Small intestine (tissue), 7 donors: ENCODE measurements at regions not wholly inside any gene's neighbourhood (a gene's known extent, or its start where the extent isn't known, plus 50 kb on each side); places are given as distances from the start of the nearest gene placed in this dataset.
"Not testable (repeated sequence)": the region's sequence is repeated elsewhere in the genome, so short reads cannot be mapped to it uniquely, and the experiment has no call there.

Experiments used
- DNase-seq, 2 donors: peaks; one replicate each; pipeline versions ENCODE4 v3.0.0 to v3.0.0-alpha.2; 2013
- FAIRE-seq: peaks from 2 replicates; lab custom pipeline; 2012; peaks lifted over from hg19 to GRCh38; lab: Jason Lieb, UNC
- H3K27ac ChIP-seq, 3 donors: one replicate each; pipeline ENCODE4 v1.5.1; 2013; ENCODE audit warnings: low read length in 2 of 3, mild to moderate bottlenecking in 2 of 3, control low read depth in 1 of 3, inconsistent platforms in 1 of 3, low read depth in 1 of 3, moderate library complexity in 1 of 3
- H3K27me3 ChIP-seq, 3 donors: one replicate each; pipeline ENCODE4 v1.6.1; 2013; ENCODE audit warnings: low read length in 3 of 3, inconsistent platforms in 1 of 3; ENCODE audit not compliant: control insufficient read depth in 3 of 3, insufficient read depth in 3 of 3
- H3K36me3 ChIP-seq, 3 donors: one replicate each; pipeline ENCODE4 v1.6.1; 2013; ENCODE audit warnings: low read length in 3 of 3, inconsistent platforms in 1 of 3, low read depth in 1 of 3, mild to moderate bottlenecking in 1 of 3, moderate library complexity in 1 of 3; ENCODE audit not compliant: control insufficient read depth in 3 of 3, insufficient read depth in 2 of 3
- H3K4me1 ChIP-seq, 3 donors: one replicate each; pipeline ENCODE4 v1.6.1; 2013; ENCODE audit warnings: low read length in 2 of 3, inconsistent platforms in 1 of 3, low read depth in 1 of 3, mild to moderate bottlenecking in 1 of 3, moderate library complexity in 1 of 3; ENCODE audit not compliant: control insufficient read depth in 3 of 3, insufficient read depth in 2 of 3
- H3K4me3 ChIP-seq, 3 donors: one replicate each; pipeline ENCODE4 v1.5.1; 2013; ENCODE audit warnings: low read length in 3 of 3, control low read depth in 1 of 3, inconsistent platforms in 1 of 3, low read depth in 1 of 3, mild to moderate bottlenecking in 1 of 3, moderate library complexity in 1 of 3
- H3K9me3 ChIP-seq, 2 donors: one replicate each; pipeline ENCODE4 v1.6.1; 2013; ENCODE audit warnings: low read depth in 1 of 2, low read length in 1 of 2; ENCODE audit not compliant: control insufficient read depth in 2 of 2, insufficient read depth in 1 of 2
- WGBS, 3 donors: extraction: QIAGEN DNeasy Blood & Tissue Kit; methylation state at CpG; one replicate each; pipeline ENCODE4 v1.1.7; 2013; 5-methylcytosine and 5-hydroxymethylcytosine counted together
- donor health status: healthy with polysubstance abuse.
- donor health status: control.
- donor health status: control.
- donor health status: Bipolar disorder and iron deficiency.
- donor health status: healthy.

DNA sequence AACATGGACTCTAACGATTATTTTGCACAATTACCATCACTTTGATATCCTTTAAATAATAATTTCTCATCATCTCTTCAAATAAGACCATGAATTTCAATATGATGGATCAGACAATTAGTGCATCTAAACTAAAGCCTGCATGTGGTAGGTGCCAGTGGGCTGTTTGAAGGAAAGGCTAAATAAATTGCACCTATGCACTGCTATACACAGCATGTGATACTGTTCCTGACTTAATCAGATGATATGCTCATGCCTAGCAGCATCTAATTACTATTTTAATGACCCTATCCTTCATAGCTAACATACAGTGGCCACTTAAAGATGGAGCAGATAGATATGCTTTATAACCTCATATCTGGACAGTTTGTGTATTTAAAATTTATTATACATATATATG lies 731.6 kb upstream of the MANEA start:
- no peak overlapping the region for H3K4me3 ChIP-seq
- DNase-seq (no peak), FAIRE-seq (no peak)
- H3K36me3 ChIP-seq = no peaks in the 10 kb centered on the region
- no peak overlapping the region for H3K27ac ChIP-seq
- 59 to 71% (median 64%) methylated on average over 1 of the region's 1 CpG for WGBS, 3 donors
- H3K27me3 ChIP-seq = no peaks in the 10 kb centered on the region
- H3K4me1 ChIP-seq = no peaks in the 10 kb centered on the region
- H3K9me3 ChIP-seq = no peaks in the 10 kb centered on the region

DNA sequence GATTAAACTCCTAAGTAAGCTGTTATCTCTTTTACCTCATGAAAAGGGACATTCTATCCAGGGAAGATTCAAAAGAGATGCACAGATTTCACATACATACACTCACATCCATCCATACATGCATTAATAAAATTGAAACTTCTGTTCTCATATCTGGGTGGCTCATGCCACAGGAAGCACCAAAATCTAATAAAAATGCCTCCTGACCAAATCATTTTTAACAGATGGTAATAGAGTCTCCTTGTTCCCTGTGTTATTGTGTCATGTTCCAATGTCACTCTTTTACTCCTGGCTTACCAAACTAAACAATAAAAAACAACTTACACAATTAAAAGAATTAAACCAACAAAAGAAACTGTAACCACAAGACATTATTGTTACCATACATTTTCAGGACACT lies 742.1 kb upstream of the MANEA start:
- Histone ChIP-seq H3K4me1 (no peaks in the 10 kb centered on the region), H3K4me3 (no peak overlapping the region), H3K27ac (no peak overlapping the region), H3K9me3 (no peaks in the 10 kb centered on the region), H3K36me3 (no peaks in the 10 kb centered on the region), H3K27me3 (no peaks in the 10 kb centered on the region)
- DNase-seq (no peak), FAIRE-seq (no peak)

DNA sequence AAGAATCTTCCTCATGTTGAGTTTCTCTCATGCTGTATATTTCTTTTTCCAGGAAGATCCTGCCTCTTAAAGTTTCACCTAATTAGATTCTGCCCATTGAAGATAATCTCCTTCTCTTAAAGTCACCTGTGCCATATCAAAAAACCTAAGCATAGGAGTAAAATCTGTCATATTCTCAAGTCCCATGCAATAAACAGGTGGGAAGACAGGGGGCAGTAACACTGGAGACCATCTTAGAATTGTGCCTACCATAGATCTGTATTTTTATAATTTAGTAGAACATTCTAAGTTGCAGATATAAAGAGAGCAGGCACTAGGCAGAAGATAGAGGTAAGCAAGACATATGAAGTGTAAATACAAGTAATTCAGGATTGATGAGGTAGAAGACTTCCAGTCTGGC lies 763.5 kb upstream of the MANEA start:
- FAIRE-seq = no peak
- Histone ChIP-seq H3K27me3 (no peaks in the 10 kb centered on the region), H3K27ac (no peak overlapping the region), H3K4me1 (no peaks in the 10 kb centered on the region), H3K4me3 (no peak overlapping the region), H3K36me3 (no peaks in the 10 kb centered on the region), H3K9me3 (no peaks in the 10 kb centered on the region)
- no peak for DNase-seq

DNA sequence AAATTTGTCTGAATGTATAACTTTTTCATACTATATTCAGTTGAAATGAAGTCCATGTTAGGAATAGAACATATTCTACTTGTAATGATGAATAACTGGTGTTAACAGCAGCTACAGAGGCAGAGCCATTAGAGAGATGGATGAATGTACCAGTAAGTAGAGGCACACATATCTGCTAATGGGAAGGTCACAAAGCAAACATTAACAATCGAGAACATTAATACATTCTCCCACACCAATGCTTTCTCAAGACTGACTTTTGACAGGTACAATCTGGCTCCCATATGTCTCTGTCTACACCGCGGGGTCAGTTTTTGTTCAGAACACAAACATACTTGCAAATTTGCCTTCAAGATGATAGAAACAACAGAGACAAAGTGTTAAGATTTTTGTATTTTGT lies 776.0 kb upstream of the MANEA start:
- Histone ChIP-seq H3K4me3 (no peak overlapping the region), H3K4me1 (no peaks in the 10 kb centered on the region), H3K27me3 (no peaks in the 10 kb centered on the region), H3K36me3 (no peaks in the 10 kb centered on the region), H3K27ac (no peak overlapping the region), H3K9me3 (no peaks in the 10 kb centered on the region)
- FAIRE-seq = no peak
- 61 to 89% (median 83%) methylated on average over 3 of the region's 3 CpGs for WGBS, 3 donors
- DNase-seq = no peak

DNA sequence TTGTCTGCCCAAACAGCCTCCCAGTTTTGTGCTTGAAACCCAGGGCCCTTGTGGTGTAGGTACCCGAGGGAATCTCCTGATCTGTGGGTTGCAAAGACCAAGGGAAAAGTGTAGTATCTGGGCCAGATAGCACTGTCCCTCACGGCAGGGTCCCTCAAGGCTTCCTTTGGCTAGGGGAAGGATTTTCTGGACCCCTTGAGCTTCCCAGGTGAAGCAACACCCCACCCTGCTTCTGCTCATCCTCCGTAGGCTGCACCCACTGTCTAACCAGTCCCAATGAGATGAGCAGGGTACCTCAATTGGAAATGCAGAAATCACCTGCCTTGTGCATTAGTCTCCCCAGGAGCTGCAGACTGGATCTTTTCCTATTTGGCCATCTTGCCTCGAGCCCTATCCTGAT lies 791.8 kb upstream of the MANEA start:
- Histone ChIP-seq H3K27ac (peak overlapping the region in 1 of 3 donors; percentile 28), H3K9me3 (peaks cover 0 to 4% of the 10 kb centered on the region in 2 donors), H3K4me3 (no peak overlapping the region), H3K4me1 (peaks cover 0 to 10% (median 0%) of the 10 kb centered on the region in 3 donors), H3K36me3 (no peaks in the 10 kb centered on the region), H3K27me3 (no peaks in the 10 kb centered on the region)
- WGBS, 3 donors = 73 to 80% (median 76%) methylated on average over 4 of the region's 4 CpGs
- FAIRE-seq = no peak
- DNase-seq = no peak

DNA sequence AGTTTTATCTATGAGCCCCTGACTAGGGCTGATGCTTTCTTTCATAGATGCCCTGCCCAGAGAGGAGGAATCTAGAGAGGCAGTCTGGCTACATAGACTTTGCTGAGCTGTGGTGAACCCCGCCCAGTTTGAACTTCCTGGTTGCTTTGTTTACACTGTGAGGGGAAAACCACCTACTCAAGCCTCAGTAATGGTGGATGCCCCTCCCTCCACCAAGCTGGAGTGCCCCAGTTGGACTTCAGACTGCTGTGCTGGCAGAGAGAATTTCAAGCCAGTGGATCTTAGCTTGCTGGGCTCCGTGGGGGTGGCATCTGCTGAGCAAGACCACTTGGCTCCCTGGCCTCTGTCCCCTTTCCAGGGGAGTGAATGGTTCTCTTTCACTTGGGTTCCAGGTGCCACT lies 792.3 kb upstream of the MANEA start:
- not testable (repeated sequence) for H3K4me3 ChIP-seq, H3K9me3 ChIP-seq, FAIRE-seq, H3K4me1 ChIP-seq, H3K27me3 ChIP-seq, H3K36me3 ChIP-seq
- WGBS, 3 donors = 29 to 48% (median 34%) methylated on average over 2 of the region's 2 CpGs
- peak; percentile 37 to 75 for DNase-seq
- H3K27ac ChIP-seq = peak overlapping the region in 1 of 3 donors; percentile 28

DNA sequence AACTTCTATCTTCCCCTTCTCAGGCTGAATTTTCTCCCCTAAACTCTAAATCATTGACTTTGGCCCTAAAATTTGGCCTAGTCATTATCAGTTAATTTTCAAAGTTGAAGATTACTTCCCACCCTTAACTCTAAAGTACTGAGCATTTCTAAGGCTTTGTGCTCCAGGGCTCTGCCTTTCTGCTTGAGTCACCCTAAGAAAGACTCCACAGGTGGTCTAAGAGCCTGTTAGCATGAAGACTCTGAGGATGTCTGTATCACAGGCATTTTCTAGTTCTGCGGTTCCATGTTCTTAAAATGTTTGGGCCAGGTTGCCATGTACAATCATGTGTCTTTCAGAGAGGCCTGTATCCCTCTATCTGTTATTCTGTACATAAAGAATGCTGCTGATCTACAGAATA lies 808.1 kb upstream of the MANEA start:
- no peaks in the 10 kb centered on the region for H3K27me3 ChIP-seq
- WGBS, 3 donors = 85 to 96% (median 95%) methylated on average over 1 of the region's 1 CpG
- no peak overlapping the region for H3K27ac ChIP-seq
- no peaks in the 10 kb centered on the region for H3K9me3 ChIP-seq
- H3K4me1 ChIP-seq = no peaks in the 10 kb centered on the region
- no peak overlapping the region for H3K4me3 ChIP-seq
- no peaks in the 10 kb centered on the region for H3K36me3 ChIP-seq
- DNase-seq = no peak
- FAIRE-seq = no peak

DNA sequence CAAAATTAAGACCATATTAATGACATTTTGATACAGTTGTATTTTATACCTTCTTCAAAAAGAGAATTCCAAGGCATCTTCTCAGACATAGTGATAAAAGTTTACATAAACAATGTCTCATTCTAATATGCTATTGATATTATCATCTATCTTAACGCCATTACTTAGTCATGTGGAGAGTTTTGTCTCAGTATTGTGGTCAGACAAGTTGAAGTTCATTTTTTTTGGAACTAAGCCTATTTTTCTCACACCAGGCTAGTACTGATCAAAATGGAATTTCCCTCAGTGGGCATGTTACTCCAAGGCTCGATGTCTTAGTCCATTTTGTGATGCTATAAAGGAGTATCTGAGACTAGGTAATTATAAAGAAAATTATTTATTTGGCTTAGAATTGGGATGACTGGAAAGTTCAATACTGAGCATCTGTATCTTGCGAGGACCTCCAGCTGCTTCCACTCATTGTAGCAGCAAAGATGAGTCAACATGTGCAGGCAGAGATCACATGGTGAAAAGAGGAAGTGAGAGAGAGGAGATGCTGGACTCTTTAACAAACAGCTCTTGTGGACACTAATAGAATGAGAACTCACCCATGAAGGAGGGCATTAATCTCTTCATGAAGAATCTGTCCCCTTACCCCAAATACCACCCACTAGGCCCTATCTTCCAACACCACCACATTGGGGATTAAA lies 825.5 kb upstream of the MANEA start:
- H3K36me3 ChIP-seq = no peaks in the 10 kb centered on the region
- FAIRE-seq = no peak
- no peak overlapping the region for H3K27ac ChIP-seq
- DNase-seq = no peak
- H3K9me3 ChIP-seq = no peaks in the 10 kb centered on the region
- H3K27me3 ChIP-seq = no peaks in the 10 kb centered on the region
- H3K4me1 ChIP-seq = no peaks in the 10 kb centered on the region
- H3K4me3 ChIP-seq = no peak overlapping the region
- WGBS, 3 donors = 68 to 79% (median 70%) methylated on average over 3 of the region's 3 CpGs

DNA sequence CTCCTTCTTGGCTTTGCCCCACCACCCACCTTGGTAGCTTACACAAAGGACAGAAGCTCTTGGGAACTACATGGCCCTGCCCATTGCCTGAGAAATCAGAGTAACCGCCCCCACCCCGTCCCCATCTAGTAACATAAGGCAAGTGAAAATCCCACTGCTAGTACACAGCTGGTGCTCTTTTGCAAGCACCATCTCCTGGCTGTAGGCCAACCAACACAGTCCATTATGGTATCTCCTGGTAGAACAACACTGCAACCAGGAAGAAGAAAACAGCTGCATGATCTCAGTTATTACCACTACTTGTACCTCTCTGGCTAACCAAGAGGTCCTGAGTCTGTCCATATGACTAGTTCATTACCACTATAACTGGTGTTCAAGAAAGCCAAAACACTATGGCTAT lies 841.1 kb upstream of the MANEA start:
- FAIRE-seq (no peak), DNase-seq (no peak)
- Histone ChIP-seq H3K36me3 (no peaks in the 10 kb centered on the region), H3K9me3 (no peaks in the 10 kb centered on the region), H3K4me1 (no peaks in the 10 kb centered on the region), H3K27me3 (no peaks in the 10 kb centered on the region), H3K27ac (no peak overlapping the region), H3K4me3 (no peak overlapping the region)
- WGBS, 3 donors = 86 to 94% (median 92%) methylated on average over 2 of the region's 2 CpGs
